NCI-H524 treated with DMSO at 0.1 percent for 48 hours (cell line): ENCODE measurements at regions not wholly inside any gene's neighbourhood (a gene's known extent, or its start where the extent isn't known, plus 50 kb on each side); places are given as distances from the start of the nearest gene placed in this dataset.

ENCODE experiments used
- DNase-seq: peaks from one replicate; lab custom pipeline; 2025; lab: John Stamatoyannopoulos, UW

DNA sequence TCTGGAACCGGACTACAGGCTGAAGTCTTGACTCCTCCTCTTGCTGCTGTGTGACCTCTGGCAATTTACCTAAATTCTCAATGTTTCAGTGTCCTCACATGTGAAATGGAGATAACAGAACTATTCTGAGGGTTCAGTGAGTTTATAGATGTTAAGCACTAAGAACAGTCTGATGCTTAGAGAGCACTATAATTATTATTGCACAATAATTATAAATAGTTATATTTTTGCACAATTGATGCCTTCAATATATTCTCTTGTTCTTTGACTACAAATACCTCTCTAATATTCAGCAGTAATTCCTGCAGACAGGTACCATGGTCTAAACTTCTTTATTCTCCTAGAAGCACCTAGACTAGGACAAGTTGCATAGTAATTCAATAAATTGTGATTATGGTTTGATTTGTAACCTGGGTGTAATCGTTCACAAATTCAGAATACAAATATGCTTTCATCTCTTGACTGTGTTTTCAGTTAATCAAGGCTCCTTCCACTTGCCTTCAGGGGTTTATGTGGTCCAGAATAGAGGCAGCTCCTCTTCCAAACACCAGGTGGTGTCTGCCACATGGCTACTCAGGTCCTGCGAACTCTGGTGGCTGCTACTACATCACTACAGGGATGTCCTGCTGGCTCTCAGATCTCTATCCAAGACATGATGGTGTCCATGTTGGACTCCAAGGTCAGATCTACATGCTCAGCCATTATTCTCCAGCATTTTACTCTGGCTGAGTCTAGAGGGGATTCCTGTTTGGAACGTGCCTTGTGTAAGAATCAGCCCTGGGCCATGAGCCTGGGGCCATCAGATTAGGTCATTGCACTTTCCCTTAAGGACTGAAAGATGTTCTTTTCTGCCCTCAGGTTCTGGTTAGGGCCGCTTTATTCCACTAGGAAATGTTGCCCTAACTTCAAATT lies 103.4 kb downstream of the QRFPR start:
- DNase-seq: no peak

GRCh38 chr4:121273191-121273590 lies 107.6 kb downstream of the QRFPR start:
- no peak for DNase-seq

GRCh38 chr4:121272526-121272925 lies 108.3 kb downstream of the QRFPR start:
- DNase-seq: no peak

- DNase-seq: no peak
Measured at GRCh38 chr4:121270389-121270788, 106.3 kb upstream of the TNIP3 start.

DNA sequence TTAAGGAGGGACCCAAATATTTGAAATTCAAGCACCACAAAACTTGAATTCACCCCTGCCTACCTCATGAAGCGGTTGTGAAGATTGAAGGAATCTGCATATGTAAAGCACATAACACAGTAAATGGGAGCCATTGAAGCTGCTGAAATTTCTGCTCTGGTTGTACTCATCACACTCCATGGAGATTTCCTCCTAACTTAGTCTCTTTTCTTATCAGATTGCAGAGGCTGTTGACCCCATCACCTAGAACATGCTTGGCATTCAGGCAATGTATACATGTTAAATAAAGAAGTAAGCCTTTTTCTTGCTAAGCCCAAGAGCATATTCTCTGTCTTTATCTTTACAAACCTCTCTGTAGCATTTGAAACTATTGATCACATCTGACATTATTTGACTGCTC lies 104.9 kb upstream of the TNIP3 start:
- no peak for DNase-seq

- DNase-seq: no peak
Measured at GRCh38 chr4:121266982-121267381, 102.9 kb upstream of the TNIP3 start.

DNA sequence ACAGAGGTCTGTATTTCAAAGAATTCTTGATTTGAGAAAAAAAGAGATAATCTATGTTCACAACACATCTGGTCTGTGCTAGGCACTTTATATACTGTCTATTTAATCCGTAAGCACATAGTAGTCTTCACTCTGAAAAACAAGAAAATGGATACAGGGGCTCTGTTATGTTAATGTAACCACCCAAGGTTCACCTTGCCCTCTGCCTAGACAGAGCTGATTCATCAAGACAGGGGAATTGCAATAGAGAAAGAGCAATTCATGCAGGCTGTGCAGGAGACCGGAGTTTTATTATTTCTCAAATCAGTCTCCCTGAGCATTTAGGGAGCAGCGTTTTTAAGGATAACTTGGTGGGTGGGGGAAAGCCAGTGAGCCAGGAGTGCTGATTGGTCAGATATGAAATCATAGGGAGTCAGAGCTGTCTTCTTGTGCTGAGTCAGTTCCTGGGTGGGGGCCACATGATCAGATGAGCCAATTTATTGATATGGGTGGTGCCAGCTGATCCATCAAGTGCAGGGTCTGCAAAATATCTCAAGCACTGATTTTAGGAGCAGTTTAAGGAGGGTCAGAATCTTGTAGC lies 92.9 kb upstream of the TNIP3 start:
- no peak for DNase-seq

- no peak for DNase-seq
Measured at GRCh38 chr4:121255986-121256750, 92.0 kb upstream of the TNIP3 start.

GRCh38 chr4:121253961-121254360 lies 89.8 kb upstream of the TNIP3 start:
- DNase-seq: no peak

DNA sequence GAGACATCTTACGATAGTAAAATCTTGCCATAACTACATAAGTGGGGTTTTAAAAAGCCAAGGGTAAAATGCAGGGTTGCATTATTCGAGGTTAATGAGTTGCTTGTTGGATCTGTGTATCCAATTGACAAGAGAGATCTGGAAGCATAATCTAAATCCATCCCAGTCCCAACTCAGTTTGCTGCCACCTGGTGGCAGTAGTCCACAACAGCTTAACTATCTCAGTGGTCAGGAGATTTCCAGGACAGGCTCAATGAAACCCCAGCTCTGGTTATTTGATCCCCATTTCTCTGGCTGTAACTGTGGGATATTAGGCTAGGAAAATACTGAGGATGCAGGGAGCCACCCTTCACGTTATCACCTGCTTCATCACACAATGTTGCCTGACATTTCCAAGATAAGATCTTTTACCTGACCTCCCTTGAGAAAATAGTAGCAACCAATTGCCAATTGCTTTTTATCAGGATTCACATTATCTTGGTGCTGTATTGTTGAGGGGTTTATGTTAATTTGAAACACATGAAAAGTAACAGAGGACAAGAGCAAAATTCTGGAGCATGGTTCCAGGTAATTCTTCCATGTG lies 88.2 kb upstream of the TNIP3 start:
- no peak for DNase-seq

DNA sequence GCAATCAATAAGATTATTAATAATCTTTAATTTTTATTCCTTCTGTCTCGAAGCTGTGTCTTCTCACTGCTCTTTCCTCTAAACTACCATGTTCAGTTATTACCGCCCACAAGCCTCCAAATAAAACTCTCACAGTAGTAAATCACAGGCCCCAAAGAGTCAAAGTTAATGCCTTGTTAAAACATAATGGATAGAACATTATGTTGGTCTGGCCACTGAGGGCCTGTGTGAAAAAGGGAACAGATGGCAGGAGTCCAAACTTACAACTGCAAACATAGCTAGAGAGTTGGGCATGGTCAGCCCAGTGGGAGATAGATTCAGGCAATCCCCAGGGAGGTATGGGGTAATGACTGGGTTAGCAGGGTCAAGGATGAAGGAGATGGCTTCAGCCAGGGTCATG lies 84.6 kb upstream of the TNIP3 start:
- no peak for DNase-seq

DNA sequence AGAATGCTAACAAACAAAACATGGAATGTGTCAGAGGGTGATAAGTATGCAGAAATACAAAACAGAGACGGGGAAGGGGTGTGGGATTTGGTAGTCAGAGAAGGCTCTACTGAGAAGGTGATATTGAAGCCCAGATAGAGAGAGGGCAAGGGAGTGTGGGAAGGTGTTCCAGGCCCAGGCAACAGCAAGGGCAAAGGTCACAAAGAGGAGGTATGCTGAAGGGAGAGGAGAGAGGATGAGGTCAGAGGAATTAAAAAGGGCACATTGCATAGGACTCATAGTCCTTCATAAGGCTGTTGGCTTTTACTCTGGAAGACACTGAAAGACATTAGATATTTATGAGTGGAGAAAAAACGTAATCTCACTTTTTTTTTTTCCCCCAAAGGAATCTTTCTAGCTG lies 82.6 kb upstream of the TNIP3 start:
- no peak for DNase-seq

- DNase-seq: peak; percentile 80
Measured at GRCh38 chr4:121243485-121243884, 79.4 kb upstream of the TNIP3 start.

- DNase-seq: no peak
Measured at GRCh38 chr4:121242188-121242750, 78.1 kb upstream of the TNIP3 start.

GRCh38 chr4:121239951-121240350 lies 75.8 kb upstream of the TNIP3 start:
- no peak for DNase-seq

DNA sequence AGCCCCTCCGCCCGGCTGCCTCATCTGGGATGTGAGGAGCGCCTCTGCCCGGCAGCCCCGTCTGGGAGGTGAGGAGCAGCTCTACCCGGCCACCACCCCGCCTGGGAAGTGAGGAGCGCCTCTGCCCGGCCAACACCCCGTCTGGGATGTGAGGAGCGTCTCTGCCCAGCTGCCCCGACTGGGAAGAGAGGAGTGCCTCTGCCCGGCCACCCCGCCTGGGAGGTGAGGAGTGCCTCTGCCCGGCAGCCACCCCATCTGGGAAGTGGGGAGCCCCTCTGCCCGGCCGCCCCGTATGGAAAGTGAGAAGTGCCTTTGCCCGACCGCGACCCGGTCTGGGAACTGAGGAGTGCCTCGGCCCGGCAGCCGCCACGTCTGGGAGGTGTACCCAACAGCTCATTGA lies 74.3 kb upstream of the TNIP3 start:
- DNase-seq: no peak

DNA sequence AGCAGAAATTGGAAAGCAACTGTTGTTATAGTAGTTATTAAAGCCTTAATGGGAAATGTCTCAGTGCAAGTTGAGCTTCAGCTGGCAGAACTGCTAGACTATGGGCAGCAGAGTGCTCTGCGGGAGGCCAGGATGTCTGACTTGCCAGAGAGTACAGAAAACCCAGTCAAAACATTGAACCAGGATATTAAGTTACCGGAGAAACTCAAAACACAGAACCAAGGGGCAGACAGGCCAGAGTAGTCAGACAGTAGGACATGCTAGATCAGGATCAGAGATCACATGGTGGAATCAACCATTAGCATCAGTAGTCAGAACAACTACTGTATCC lies 72.9 kb upstream of the TNIP3 start:
- no peak for DNase-seq

GRCh38 chr4:121236353-121237068 lies 72.4 kb upstream of the TNIP3 start:
- DNase-seq: no peak

- no peak for DNase-seq
Measured at GRCh38 chr4:121233982-121234381, 69.9 kb upstream of the TNIP3 start.

- no peak for DNase-seq
Measured at GRCh38 chr4:121229993-121230392, 65.9 kb upstream of the TNIP3 start.

DNA sequence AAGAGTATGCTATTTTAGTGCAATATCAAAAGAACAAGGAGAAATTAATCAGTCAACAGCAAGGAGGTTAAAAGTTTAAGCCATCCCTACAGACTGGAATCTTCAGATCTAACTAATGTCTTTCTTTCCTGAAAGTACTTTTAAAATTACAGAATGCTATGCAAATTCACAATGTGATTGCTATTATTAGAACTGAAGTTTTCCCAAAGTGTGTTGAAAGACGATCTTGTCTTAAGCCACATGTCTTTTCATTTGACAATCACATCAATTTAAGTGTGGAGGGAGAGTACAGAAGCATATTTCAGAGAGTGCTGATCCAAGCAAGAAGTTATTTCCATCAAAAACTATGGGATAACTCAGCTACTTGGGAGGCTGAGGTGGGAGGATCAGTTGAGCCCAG lies 64.7 kb upstream of the TNIP3 start:
- no peak for DNase-seq

GRCh38 chr4:121227341-121227792 lies 63.2 kb upstream of the TNIP3 start:
- no peak for DNase-seq
